ENCODE measurements at regions not wholly inside any gene's neighbourhood (a gene's known extent, or its start where the extent isn't known, plus 50 kb on each side); places are given as distances from the start of the nearest gene placed in this dataset.

- TF ChIP-seq, protein P1, sequence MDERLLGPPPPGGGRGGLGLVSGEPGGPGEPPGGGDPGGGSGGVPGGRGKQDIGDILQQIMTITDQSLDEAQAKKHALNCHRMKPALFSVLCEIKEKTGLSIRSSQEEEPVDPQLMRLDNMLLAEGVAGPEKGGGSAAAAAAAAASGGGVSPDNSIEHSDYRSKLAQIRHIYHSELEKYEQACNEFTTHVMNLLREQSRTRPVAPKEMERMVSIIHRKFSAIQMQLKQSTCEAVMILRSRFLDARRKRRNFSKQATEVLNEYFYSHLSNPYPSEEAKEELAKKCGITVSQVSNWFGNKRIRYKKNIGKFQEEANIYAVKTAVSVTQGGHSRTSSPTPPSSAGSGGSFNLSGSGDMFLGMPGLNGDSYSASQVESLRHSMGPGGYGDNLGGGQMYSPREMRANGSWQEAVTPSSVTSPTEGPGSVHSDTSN (CRISPR knock-in tag; IDR thresholded peaks at IDR 0.05; ENCODE audit: low read depth): no peak
- TF ChIP-seq, protein P1 (tag; conservative IDR thresholded peaks at IDR 0.05; ENCODE audit: low read depth): no peak
- no peak for TF ChIP-seq HNRNPUL1 (IDR thresholded peaks at IDR 0.05; ENCODE audit: low read length)
- no peak for TF ChIP-seq SAP30 (IDR thresholded peaks at IDR 0.05; ENCODE audit: borderline replicate concordance, insufficient read depth, low read depth, low read length, poor library complexity, severe bottlenecking)
- TF ChIP-seq SNRNP70 (optimal IDR thresholded peaks at IDR 0.05; ENCODE audit: low read depth, low read length): no peak
These were observed 71.5 kb upstream of the ARHGAP5 start (continued) for GRCh38 chr14:32005628-32006027.

- DNase-seq (ENCODE audit: extremely low read depth in 1 of 4, low spot score in 3 of 4) (no peak), FAIRE-seq (no peak), ATAC-seq (no peak)
- no peaks in the 10 kb centered on the region for H4K20me1 ChIP-seq (replicated peaks; ENCODE audit: control insufficient read depth, insufficient read depth, low read length)
- no peaks in the 10 kb centered on the region for H3K27me3 ChIP-seq (ENCODE audit: control insufficient read depth in 2 of 2, insufficient read depth in 2 of 2, low read length in 2 of 2)
- WGBS (ENCODE audit: insufficient coverage, low coverage, missing lambda C conversion rate): 10% methylated on average over 11 of the region's 14 CpGs
- ChIA-PET POLR2A (interaction anchor here (0.7 kb wide), 1 partner anchor 29 kb away, joined by 3 read pairs; no protein-coding TSS in a partner anchor), CTCF (ENCODE audit: low intra/inter-chr PET ratio) (no interaction called here)
- H3K79me2 ChIP-seq (ENCODE audit: control insufficient read depth, insufficient read depth, low read length): no peaks in the 10 kb centered on the region
- peaks cover 0 to 15% of the 10 kb centered on the region in 2 experiments; a peak in 3 of 5 replicates for H3K4me1 ChIP-seq (replicated peaks in 1 of 2; ENCODE audit: control insufficient read depth in 2 of 2, insufficient read depth in 2 of 2, low read length in 2 of 2)
- H3K36me3 ChIP-seq (ENCODE audit: control insufficient read depth, insufficient read depth, low read length): no peaks in the 10 kb centered on the region
- no peak overlapping the region for H3K27ac ChIP-seq (ENCODE audit: extremely low read depth, low read depth, low read length)
- H3K9me1 ChIP-seq (ENCODE audit: control insufficient read depth, insufficient read depth, low read length): no peaks in the 10 kb centered on the region
- no peak overlapping the region for H3K4me3 ChIP-seq
- intact Hi-C loops (cut with micrococcal nuclease) (no loop called here), in situ Hi-C loops (cut with MboI) (no loop called here)
- H3K9ac ChIP-seq (ENCODE audit: insufficient read depth in 1 of 2, low read depth in 2 of 2, low read length in 2 of 2): no peak overlapping the region
- H3K9me3 ChIP-seq (replicated peaks; ENCODE audit: control insufficient read depth, insufficient read depth, low read depth, low read length): no peaks in the 10 kb centered on the region
- no TSS peak for BruUV-seq (replicated peaks)
- no peak overlapping the region for H3K4me2 ChIP-seq (ENCODE audit: insufficient read depth, low read length)
- peak overlapping the region; percentile 75 for H2AFZ ChIP-seq (ENCODE audit: low read depth, low read length)
- TF ChIP-seq FOSL1 (tag; conservative IDR thresholded peaks at IDR 0.05) (peak; percentile 38), ZNF699 (CRISPR knock-in tag; IDR thresholded peaks at IDR 0.05; ENCODE audit: insufficient replicate concordance) (no peak), NFXL1 (CRISPR knock-in tag; IDR thresholded peaks at IDR 0.05) (no peak), TFAM (CRISPR knock-in tag; conservative IDR thresholded peaks at IDR 0.05) (no peak), ZNF134 (CRISPR knock-in tag; conservative IDR thresholded peaks at IDR 0.05) (no peak), E2F6 (IDR thresholded peaks at IDR 0.05; ENCODE audit: borderline replicate concordance in 1 of 2, extremely low read depth in 1 of 2, insufficient read depth in 1 of 2, insufficient read length in 1 of 2, low read depth in 1 of 2, low read length in 1 of 2, poor library complexity in 1 of 2, severe bottlenecking in 1 of 2) (peak in 1 of 2 experiments; percentile 52)
- TF ChIP-seq, protein P2, sequence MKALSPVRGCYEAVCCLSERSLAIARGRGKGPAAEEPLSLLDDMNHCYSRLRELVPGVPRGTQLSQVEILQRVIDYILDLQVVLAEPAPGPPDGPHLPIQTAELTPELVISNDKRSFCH (CRISPR knock-in tag; IDR thresholded peaks at IDR 0.05): no peak
- TF ChIP-seq, protein P2 (tag; IDR thresholded peaks at IDR 0.05): peak; percentile 41; the same call in 1 of the 2 replicates
- TF ChIP-seq, protein P3, sequence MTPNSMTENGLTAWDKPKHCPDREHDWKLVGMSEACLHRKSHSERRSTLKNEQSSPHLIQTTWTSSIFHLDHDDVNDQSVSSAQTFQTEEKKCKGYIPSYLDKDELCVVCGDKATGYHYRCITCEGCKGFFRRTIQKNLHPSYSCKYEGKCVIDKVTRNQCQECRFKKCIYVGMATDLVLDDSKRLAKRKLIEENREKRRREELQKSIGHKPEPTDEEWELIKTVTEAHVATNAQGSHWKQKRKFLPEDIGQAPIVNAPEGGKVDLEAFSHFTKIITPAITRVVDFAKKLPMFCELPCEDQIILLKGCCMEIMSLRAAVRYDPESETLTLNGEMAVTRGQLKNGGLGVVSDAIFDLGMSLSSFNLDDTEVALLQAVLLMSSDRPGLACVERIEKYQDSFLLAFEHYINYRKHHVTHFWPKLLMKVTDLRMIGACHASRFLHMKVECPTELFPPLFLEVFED (CRISPR knock-in tag; conservative IDR thresholded peaks at IDR 0.05): no peak
These were observed 70.6 kb upstream of the ARHGAP5 start for GRCh38 chr14:32006263-32007110.
